Fibroblast of lung (primary cell): ENCODE measurements at regions not wholly inside any gene's neighbourhood (a gene's known extent, or its start where the extent isn't known, plus 50 kb on each side); places are given as distances from the start of the nearest gene placed in this dataset.

Source experiments
- DNase-seq, 2 donors: peaks; one replicate each; pipeline versions ENCODE4 v3.0.0 to v3.0.0-alpha.2; 2010; ENCODE audit warnings: low read depth in 2 of 2
- H2AFZ ChIP-seq: 2 replicates; pipeline ENCODE4 v1.5.1; 2012; ENCODE audit warnings: low read length, control low read depth, inconsistent platforms
- H3K27ac ChIP-seq: 2 replicates; pipeline ENCODE4 v1.5.1; 2011; ENCODE audit warnings: low read length, control low read depth; ENCODE audit not compliant: insufficient read depth
- H3K27me3 ChIP-seq: 2 replicates; pipeline ENCODE4 v1.5.1; 2011; ENCODE audit warnings: mild to moderate bottlenecking, low read length; ENCODE audit not compliant: control insufficient read depth, insufficient read depth
- H3K36me3 ChIP-seq: 2 replicates; pipeline ENCODE4 v1.5.1; 2011; ENCODE audit warnings: low read length; ENCODE audit not compliant: control insufficient read depth, insufficient read depth
- H3K4me1 ChIP-seq: 2 replicates; pipeline ENCODE4 v1.5.1; 2011; ENCODE audit warnings: low read length; ENCODE audit not compliant: control insufficient read depth, insufficient read depth; ENCODE audit errors: extremely low read depth
- H3K4me2 ChIP-seq: 2 replicates; pipeline ENCODE4 v1.5.1; 2011; ENCODE audit warnings: low read length, control low read depth; ENCODE audit not compliant: insufficient read depth; ENCODE audit errors: extremely low read depth
- H3K4me3 ChIP-seq, 4 experiments: fragments of 200-600 bp in 1 of 4; sonication (generic) in 1 of 4; replicated peaks in 1 of 4; 2 replicates each; pipeline ENCODE4 v1.5.1; 2011 to 2016; ENCODE audit warnings: low read length in 4 of 4, low read depth in 3 of 4, mild to moderate bottlenecking in 3 of 4, control low read depth in 2 of 4, inconsistent platforms in 1 of 4, mixed read lengths in 1 of 4; ENCODE audit not compliant: insufficient read depth in 1 of 4; ENCODE audit errors: control extremely low read depth in 1 of 4
- H3K79me2 ChIP-seq: 2 replicates; pipeline ENCODE4 v1.5.1; 2012; ENCODE audit warnings: mild to moderate bottlenecking, low read length, inconsistent platforms; ENCODE audit not compliant: control insufficient read depth, insufficient read depth
- H3K9ac ChIP-seq: 2 replicates; pipeline ENCODE4 v1.5.1; 2011; ENCODE audit warnings: mild to moderate bottlenecking, low read length, control low read depth; ENCODE audit not compliant: insufficient read depth
- H3K9me3 ChIP-seq: 2 replicates; pipeline ENCODE4 v1.5.1; 2012; ENCODE audit warnings: low read depth, low read length; ENCODE audit not compliant: control insufficient read depth, insufficient read depth
- H4K20me1 ChIP-seq: 2 replicates; pipeline ENCODE4 v1.5.1; 2011; ENCODE audit warnings: low read length; ENCODE audit not compliant: control insufficient read depth, insufficient read depth; ENCODE audit errors: extremely low read depth
- CTCF ChIP-seq, 2 donors: IDR thresholded peaks in 1 of 2; conservative IDR thresholded peaks in 1 of 2; 1 replicate in 1 of 2; 2 replicates in 1 of 2; pipeline ENCODE4 v1.5.1; 2011 to 2012; ENCODE audit warnings: low read length in 2 of 2, control low read depth in 1 of 2, inconsistent platforms in 1 of 2, low read depth in 1 of 2, mild to moderate bottlenecking in 1 of 2
- EZH2 ChIP-seq: IDR thresholded peaks from 2 replicates; pipeline ENCODE4 v1.5.1; 2012; ENCODE audit warnings: low read length, control low read depth, mild to moderate bottlenecking; ENCODE audit errors: missing control alignments

DNA sequence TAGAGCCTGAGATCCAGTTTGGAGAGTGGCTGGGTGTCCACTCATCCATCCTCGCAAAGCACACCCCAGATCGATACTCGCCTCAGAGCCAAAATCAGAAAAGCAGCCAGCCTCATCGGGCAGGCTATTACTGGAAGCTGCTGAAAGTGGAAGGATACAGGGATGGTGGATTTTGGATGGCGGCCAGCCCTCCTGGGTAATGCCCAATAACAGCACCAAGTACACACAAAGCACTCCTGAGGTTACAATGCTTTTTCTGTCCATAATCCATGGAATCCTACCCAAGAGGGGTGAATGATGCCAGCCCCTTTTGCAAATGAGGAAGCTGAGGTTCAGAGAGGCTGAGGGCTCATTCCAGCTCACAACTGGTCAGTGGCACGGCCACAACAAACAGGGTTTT, 93.1 kb upstream of the SLC6A11 start:
- Histone ChIP-seq H3K4me2 (no peak overlapping the region), H3K9me3 (no peaks in the 10 kb centered on the region), H3K79me2 (no peaks in the 10 kb centered on the region), H3K27me3 (no peaks in the 10 kb centered on the region), H3K4me3 (no peak overlapping the region), H3K27ac (no peak overlapping the region), H3K9ac (no peak overlapping the region), H2AFZ (no peak overlapping the region), H4K20me1 (no peaks in the 10 kb centered on the region), H3K36me3 (no peaks in the 10 kb centered on the region), H3K4me1 (no peaks in the 10 kb centered on the region)
- DNase-seq, result no peak
- TF ChIP-seq CTCF (conservative IDR thresholded peaks at IDR 0.05 in 1 of 2, IDR thresholded peaks at IDR 0.05 in 1 of 2; ENCODE audit: low read depth in 1 of 2, low read length in 2 of 2) (no peak), EZH2 (no peak)

DNA sequence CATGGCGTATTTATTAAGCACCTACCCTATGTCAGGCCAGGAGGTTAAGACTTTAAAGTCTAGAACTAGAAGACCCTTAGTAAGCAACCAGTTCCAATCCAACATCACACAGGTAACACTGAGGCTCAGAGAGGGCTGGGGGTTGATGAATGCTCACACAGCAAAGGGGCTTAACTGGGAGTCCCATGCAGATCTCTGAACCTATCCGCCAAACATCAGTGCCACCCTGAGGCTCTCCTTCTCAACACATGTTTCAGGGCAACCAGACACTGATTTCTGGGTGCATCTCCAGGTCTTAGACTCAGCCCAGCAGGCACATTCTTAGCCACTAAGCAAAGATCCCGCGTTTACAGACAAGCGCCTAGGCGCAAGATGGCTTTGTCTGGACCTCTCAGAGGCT, 92.0 kb upstream of the SLC6A11 start:
- H3K4me1 ChIP-seq, result no peaks in the 10 kb centered on the region
- no peak for DNase-seq
- H3K4me2 ChIP-seq, result no peak overlapping the region
- no peak overlapping the region for H2AFZ ChIP-seq
- H3K27ac ChIP-seq, result no peak overlapping the region
- H3K9me3 ChIP-seq, result no peaks in the 10 kb centered on the region
- H3K27me3 ChIP-seq, result no peaks in the 10 kb centered on the region
- no peaks in the 10 kb centered on the region for H4K20me1 ChIP-seq
- H3K79me2 ChIP-seq, result no peaks in the 10 kb centered on the region
- no peak overlapping the region for H3K9ac ChIP-seq
- no peak for TF ChIP-seq CTCF (conservative IDR thresholded peaks at IDR 0.05 in 1 of 2, IDR thresholded peaks at IDR 0.05 in 1 of 2; ENCODE audit: low read depth in 1 of 2, low read length in 2 of 2)
- no peak for TF ChIP-seq EZH2
- H3K36me3 ChIP-seq, result no peaks in the 10 kb centered on the region
- no peak overlapping the region for H3K4me3 ChIP-seq

DNA sequence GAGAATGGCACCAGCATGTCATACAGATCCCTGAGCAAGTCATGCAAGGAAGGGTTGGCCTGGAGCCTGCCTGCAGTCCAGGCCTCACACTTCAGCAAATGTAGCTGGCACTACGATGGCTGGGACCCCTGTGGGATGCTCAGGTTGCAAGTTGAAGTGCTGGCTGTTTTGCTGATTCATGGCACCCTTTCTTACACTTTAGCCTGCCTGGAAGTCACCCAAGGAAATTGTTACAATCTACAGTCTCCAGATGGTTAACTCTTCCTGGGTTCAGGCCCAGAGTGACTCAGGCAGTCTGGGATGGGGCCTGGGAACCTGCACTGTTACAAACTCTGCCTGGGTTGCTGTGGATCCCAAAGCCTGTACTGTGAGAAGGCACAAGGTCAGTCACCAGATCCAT, 91.0 kb upstream of the SLC6A11 start:
- H3K36me3 ChIP-seq, result no peaks in the 10 kb centered on the region
- no peaks in the 10 kb centered on the region for H3K27me3 ChIP-seq
- no peak overlapping the region for H3K27ac ChIP-seq
- no peak overlapping the region for H3K4me2 ChIP-seq
- no peak overlapping the region for H2AFZ ChIP-seq
- no peaks in the 10 kb centered on the region for H3K79me2 ChIP-seq
- no peak overlapping the region for H3K4me3 ChIP-seq
- no peaks in the 10 kb centered on the region for H4K20me1 ChIP-seq
- DNase-seq, result peak in 1 of 2 donors; percentile 22
- no peak overlapping the region for H3K9ac ChIP-seq
- no peaks in the 10 kb centered on the region for H3K9me3 ChIP-seq
- no peaks in the 10 kb centered on the region for H3K4me1 ChIP-seq
- TF ChIP-seq CTCF (conservative IDR thresholded peaks at IDR 0.05 in 1 of 2, IDR thresholded peaks at IDR 0.05 in 1 of 2; ENCODE audit: low read depth in 1 of 2, low read length in 2 of 2), result no peak
- no peak for TF ChIP-seq EZH2
